Gastrocnemius medialis (tissue), 4 donors: ENCODE measurements at regions not wholly inside any gene's neighbourhood (a gene's known extent, or its start where the extent isn't known, plus 50 kb on each side); places are given as distances from the start of the nearest gene placed in this dataset.

Source experiments
- POLR2A ChIP-seq, 2 donors: fragments of 450-650 bp; IDR thresholded peaks; one replicate each; pipeline ENCODE4 v1.6.1; 2017; ENCODE audit warnings: antibody characterized with exemption in 2 of 2, mild to moderate bottlenecking in 2 of 2, moderate library complexity in 2 of 2
- TF ChIP-seq, protein P1 (sequence below), 5 experiments: fragments of 450-650 bp in 3 of 5; fragments of 200-600 bp in 2 of 5; sonication (generic) in 2 of 5; IDR thresholded peaks in 4 of 5; conservative IDR thresholded peaks in 1 of 5; 1 replicate in 4 of 5; 2 replicates in 1 of 5; pipeline ENCODE4 v1.5.1; 2016 to 2019; ENCODE audit warnings: antibody characterized with exemption in 5 of 5, mild to moderate bottlenecking in 3 of 5, moderate library complexity in 3 of 5

DNA sequence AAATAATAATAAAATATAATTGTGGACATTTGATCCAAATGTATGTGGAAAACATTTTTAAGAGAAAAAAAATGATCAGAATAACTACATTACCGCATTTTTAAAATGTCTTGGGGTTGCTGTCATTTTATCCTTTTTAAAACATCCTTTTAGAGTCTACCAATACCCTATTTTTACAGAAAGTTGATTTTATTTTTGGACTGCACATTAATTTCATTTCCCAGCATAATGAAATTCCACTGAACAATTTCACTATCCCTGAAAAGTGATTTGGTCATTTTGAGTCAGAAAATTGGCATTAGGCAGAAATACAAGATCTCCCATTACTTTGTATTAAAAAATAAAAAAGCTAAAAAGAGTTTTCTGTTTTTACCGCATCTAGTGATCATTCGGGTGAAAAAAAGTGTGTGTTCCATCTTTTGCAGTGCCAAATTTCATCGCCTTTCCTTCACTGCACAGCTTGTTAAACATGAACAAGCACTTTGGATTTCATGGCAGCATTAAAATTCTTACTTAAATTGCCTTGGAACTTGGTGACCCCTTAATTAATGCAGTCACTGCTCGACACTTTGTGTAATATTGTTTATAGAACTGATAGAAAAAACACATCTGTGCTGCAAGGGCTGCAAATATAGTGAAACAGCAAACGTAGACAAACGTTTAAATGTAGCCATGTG lies 611.7 kb downstream of the TSN start:
- no peak for TF ChIP-seq POLR2A (IDR thresholded peaks at IDR 0.05)
- TF ChIP-seq, protein P1, sequence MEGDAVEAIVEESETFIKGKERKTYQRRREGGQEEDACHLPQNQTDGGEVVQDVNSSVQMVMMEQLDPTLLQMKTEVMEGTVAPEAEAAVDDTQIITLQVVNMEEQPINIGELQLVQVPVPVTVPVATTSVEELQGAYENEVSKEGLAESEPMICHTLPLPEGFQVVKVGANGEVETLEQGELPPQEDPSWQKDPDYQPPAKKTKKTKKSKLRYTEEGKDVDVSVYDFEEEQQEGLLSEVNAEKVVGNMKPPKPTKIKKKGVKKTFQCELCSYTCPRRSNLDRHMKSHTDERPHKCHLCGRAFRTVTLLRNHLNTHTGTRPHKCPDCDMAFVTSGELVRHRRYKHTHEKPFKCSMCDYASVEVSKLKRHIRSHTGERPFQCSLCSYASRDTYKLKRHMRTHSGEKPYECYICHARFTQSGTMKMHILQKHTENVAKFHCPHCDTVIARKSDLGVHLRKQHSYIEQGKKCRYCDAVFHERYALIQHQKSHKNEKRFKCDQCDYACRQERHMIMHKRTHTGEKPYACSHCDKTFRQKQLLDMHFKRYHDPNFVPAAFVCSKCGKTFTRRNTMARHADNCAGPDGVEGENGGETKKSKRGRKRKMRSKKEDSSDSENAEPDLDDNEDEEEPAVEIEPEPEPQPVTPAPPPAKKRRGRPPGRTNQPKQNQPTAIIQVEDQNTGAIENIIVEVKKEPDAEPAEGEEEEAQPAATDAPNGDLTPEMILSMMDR (IDR thresholded peaks at IDR 0.05 in 4 of 5, conservative IDR thresholded peaks at IDR 0.05 in 1 of 5): no peak
